Activated CD8-positive, alpha-beta memory T cell treated with anti-CD3 and anti-CD28 coated beads, Interleukin-2, amount 10 ng/mL, durations not matched to agents 7 days and 5 days (primary cell): ENCODE measurements at regions not wholly inside any gene's neighbourhood (a gene's known extent, or its start where the extent isn't known, plus 50 kb on each side); places are given as distances from the start of the nearest gene placed in this dataset.

ENCODE experiments used
- ATAC-seq: fragments of 150-1000 bp; cut with Tn5 transposase; one replicate; pipeline ENCODE4 v1.10.0; 2021; ENCODE audit warnings: moderate library complexity
- CTCF ChIA-PET: fragments of 350-600 bp; sonication (Branson Sonifier 250); formaldehyde crosslinking; loops from one replicate; lab custom pipeline; 2021; ENCODE audit warnings: antibody characterized with exemption; lab: Charles Lee
- DNase-seq: peaks from one replicate; pipeline ENCODE4 v3.0.0-alpha.2; 2020
- H3K27ac Mint-ChIP-seq: one replicate; pipeline ENCODE4 v1.8.0; 2021; ENCODE audit warnings: mild to moderate bottlenecking, mixed read lengths
- H3K27me3 Mint-ChIP-seq: one replicate; pipeline ENCODE4 v1.8.0; 2021; ENCODE audit warnings: mixed read lengths
- H3K36me3 Mint-ChIP-seq: one replicate; pipeline ENCODE4 v1.8.0; 2021; ENCODE audit warnings: mild to moderate bottlenecking, mixed read lengths
- H3K4me1 Mint-ChIP-seq: one replicate; pipeline ENCODE4 v1.8.0; 2021; ENCODE audit warnings: mixed read lengths
- H3K4me3 Mint-ChIP-seq: one replicate; pipeline ENCODE4 v1.8.0; 2021; ENCODE audit warnings: mild to moderate bottlenecking, moderate library complexity, mixed read lengths
- H3K9me3 Mint-ChIP-seq: one replicate; pipeline ENCODE4 v1.8.0; 2022; ENCODE audit warnings: low read depth, mixed read lengths

DNA sequence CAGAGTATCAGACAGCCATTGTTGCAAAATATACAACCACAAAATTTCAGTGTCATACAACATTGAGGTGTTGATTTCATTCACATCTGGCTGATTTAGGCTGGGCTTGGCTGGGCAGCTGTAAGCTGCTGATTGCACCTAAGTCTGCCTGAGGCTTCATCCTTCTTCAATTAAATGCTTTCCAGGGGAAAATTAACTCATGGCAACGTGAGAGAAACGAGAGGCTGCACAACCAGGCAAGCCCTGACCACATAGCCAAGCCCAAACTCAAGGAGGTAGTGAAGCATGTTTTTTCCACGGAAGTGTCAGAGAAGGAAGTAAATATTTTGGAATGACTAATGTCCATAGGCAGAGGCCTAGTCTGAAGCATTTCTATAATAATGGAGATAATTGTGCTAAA, 273.8 kb upstream of the ZC3H12C start:
- Mint-ChIP-seq H3K9me3 (no peaks in the 10 kb centered on the region), H3K27me3 (peaks cover 2% of the 10 kb centered on the region), H3K36me3 (no peaks in the 10 kb centered on the region), H3K27ac (no peak overlapping the region), H3K4me1 (peaks cover 2% of the 10 kb centered on the region), H3K4me3 (no peak overlapping the region)
- CTCF ChIA-PET: no interaction called here
- ATAC-seq (no peak), DNase-seq (no peak)

DNA sequence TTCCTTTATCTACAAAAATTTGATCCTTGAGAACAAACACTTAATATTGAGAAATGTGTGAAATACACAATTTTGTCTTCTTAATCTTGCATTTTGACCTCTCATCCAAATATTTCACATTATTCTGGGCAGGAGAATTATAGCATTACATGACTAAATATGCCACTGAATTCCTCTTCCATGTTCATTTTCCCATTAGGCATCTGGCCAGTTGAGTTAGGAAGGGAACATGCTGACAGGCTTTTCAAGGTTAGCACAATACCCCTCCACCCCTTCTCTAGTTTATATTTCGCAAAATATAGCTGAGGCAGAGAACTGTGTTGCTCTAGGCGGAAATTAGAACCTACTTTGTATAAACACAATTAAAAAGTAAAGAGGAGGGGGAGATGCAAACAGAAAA, 271.7 kb upstream of the ZC3H12C start:
- Mint-ChIP-seq H3K4me3 (no peak overlapping the region), H3K36me3 (no peaks in the 10 kb centered on the region), H3K27me3 (peaks cover 2% of the 10 kb centered on the region), H3K4me1 (peaks cover 2% of the 10 kb centered on the region), H3K9me3 (no peaks in the 10 kb centered on the region), H3K27ac (no peak overlapping the region)
- ATAC-seq (no peak), DNase-seq (no peak)
- CTCF ChIA-PET: no interaction called here

DNA sequence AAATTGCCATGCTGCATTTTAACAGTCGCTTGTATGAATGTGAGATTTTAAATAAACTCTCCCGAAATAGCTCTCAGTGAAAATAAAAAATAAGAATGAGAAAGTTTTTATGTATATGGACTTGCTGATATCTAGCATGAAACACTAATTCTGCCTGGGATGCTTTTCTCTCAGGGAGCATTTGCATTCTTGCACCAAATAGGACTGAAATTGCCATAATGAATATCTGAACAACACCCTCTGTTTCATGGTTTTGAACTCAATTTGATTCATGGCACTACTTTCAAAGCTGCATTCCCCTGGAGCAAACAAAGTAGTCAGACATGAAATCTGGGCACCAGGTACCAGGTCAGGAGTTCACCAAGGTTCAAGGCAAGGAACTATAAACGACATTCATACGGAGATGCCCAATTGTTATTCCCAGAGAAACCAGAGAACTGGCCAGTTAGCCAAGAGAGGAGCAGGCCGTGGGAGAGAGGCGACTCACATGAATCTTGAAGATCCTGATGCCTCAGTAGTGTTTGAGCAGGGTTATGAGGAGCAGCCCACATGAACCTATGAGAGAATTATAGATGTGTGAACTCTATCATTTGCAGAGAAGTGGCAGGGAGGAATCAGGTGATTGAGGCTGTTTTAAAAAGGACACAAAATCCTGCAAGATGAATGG, 270.6 kb upstream of the ZC3H12C start:
- CTCF ChIA-PET: no interaction called here
- H3K27ac Mint-ChIP-seq: no peak overlapping the region
- H3K4me1 Mint-ChIP-seq: peaks cover 2% of the 10 kb centered on the region
- peaks cover 2% of the 10 kb centered on the region for H3K27me3 Mint-ChIP-seq
- no peak for DNase-seq
- no peaks in the 10 kb centered on the region for H3K9me3 Mint-ChIP-seq
- H3K36me3 Mint-ChIP-seq: no peaks in the 10 kb centered on the region
- no peak for ATAC-seq
- H3K4me3 Mint-ChIP-seq: no peak overlapping the region

DNA sequence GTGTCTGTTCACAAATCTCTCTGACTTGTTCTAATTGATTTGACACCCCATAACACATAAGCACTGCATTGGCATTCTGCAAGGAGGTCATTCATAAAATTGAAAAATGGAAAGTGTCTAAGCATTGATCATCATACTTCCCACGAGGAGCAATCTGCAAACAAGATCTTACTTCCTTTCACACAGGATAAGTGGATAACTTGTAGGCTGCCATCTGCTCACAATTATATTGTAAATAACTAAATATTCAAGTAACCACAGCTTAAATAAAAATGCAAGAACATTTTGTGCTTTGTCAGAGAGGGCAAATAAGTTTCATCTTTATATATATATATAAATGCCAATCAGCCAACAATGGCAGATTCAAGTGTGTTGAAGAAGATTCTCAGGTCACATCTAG, 264.8 kb upstream of the ZC3H12C start:
- CTCF ChIA-PET: no interaction called here
- H3K4me3 Mint-ChIP-seq: no peak overlapping the region

DNA sequence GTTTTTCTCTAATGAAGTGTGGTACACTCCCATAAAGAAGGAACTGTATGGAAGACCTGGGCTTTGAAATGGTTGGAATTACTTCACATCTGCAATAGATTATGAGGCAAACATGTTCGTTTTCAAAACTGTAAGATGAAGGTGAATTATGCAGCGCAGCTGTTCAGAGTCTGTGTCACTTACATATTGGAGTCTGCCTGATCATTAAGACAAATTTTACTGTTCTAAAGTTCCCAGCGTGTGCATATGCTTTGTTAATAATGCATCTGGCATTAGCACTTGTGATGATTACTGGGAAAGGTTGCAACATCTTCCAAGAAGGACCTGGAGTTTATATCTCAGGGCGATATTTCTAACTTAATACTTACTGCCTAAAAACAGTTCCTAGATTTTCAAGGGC, 255.2 kb upstream of the ZC3H12C start:
- ATAC-seq: no peak
- no peaks in the 10 kb centered on the region for H3K27me3 Mint-ChIP-seq
- H3K27ac Mint-ChIP-seq: no peak overlapping the region
- H3K4me1 Mint-ChIP-seq: no peaks in the 10 kb centered on the region
- CTCF ChIA-PET: no interaction called here
- no peak for DNase-seq
- H3K9me3 Mint-ChIP-seq: peaks cover 2% of the 10 kb centered on the region
- no peak overlapping the region for H3K4me3 Mint-ChIP-seq
- no peaks in the 10 kb centered on the region for H3K36me3 Mint-ChIP-seq

More for the DNA sequence above, 264.8 kb upstream of the ZC3H12C start:
- no peaks in the 10 kb centered on the region for H3K36me3 Mint-ChIP-seq
- no peaks in the 10 kb centered on the region for H3K4me1 Mint-ChIP-seq
- H3K27ac Mint-ChIP-seq: no peak overlapping the region
- DNase-seq: no peak
- H3K9me3 Mint-ChIP-seq: no peaks in the 10 kb centered on the region
- ATAC-seq: no peak
- no peaks in the 10 kb centered on the region for H3K27me3 Mint-ChIP-seq

DNA sequence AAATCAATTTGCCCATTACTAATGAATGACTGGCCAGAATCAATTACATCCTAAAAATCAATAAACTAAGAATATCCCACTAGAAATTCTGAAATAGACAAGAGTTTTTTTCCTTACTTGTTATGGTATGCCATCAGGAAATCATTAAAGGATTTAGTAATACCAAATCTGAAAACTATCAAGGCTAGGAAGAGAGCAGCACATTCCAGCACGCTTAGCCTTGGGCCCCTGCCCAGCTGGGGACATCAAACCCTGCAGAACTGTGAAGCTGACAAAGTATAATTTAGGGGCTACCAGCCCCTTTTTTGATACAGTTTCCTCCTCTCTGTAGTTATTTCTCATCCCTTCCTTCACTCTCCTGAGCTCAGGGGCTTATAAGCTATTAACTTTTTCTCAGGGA, 247.8 kb upstream of the ZC3H12C start:
- Mint-ChIP-seq H3K27ac (no peak overlapping the region), H3K4me1 (no peaks in the 10 kb centered on the region)

DNA sequence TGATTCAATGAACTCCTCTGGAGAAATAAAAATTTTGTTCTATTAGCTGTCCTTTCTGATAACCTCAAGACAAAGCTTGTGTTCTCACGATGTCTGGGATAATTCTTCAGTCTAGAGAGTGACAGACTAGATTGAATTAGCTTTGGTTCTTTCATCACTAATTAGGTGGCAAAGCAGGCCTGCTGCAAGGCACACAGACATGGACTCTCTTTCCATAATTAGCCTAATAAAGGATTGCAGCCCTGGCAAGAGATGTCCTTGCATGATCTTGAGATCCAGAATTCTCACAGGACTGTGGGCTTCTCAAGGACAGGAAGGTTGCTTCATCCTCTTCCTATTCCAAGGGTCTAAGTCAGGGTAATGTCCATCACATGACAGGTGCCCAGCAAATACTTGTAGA, 245.6 kb upstream of the ZC3H12C start:
- CTCF ChIA-PET: interaction anchor here (0.6 kb wide), 1 partner anchor 404 kb away, joined by 3 read pairs; no protein-coding TSS in a partner anchor
- Mint-ChIP-seq H3K36me3 (no peaks in the 10 kb centered on the region), H3K4me3 (no peak overlapping the region), H3K27ac (no peak overlapping the region), H3K9me3 (no peaks in the 10 kb centered on the region), H3K27me3 (no peaks in the 10 kb centered on the region), H3K4me1 (no peaks in the 10 kb centered on the region)
- DNase-seq (no peak), ATAC-seq (no peak)

More for the DNA sequence above, 247.8 kb upstream of the ZC3H12C start:
- Mint-ChIP-seq H3K4me3 (no peak overlapping the region), H3K36me3 (no peaks in the 10 kb centered on the region), H3K9me3 (no peaks in the 10 kb centered on the region), H3K27me3 (no peaks in the 10 kb centered on the region)
- DNase-seq: no peak
- no peak for ATAC-seq
- CTCF ChIA-PET: no interaction called here

DNA sequence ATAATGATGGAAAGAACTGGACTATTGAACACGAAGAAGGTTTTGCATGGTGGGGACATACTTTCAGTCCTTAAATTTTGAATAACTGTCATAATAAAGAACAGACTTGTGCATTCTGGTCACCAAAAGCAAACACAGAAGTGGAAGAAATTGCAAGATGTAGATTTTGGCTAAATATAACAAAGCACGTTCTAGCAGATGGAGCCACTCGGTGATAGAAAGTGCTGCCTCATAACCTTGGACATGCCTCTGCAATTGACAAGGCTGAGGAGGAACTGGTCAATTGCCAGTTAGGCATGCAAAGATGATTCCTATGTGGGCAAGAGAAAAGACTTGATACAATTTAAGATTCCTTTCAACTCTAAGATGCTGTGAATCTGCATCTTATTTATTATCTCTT, 244.1 kb upstream of the ZC3H12C start:
- H3K27me3 Mint-ChIP-seq: no peaks in the 10 kb centered on the region
- CTCF ChIA-PET: no interaction called here
- H3K4me1 Mint-ChIP-seq: no peaks in the 10 kb centered on the region
- no peaks in the 10 kb centered on the region for H3K9me3 Mint-ChIP-seq
- no peak overlapping the region for H3K4me3 Mint-ChIP-seq
- H3K27ac Mint-ChIP-seq: no peak overlapping the region
- H3K36me3 Mint-ChIP-seq: no peaks in the 10 kb centered on the region
- no peak for ATAC-seq
- no peak for DNase-seq

DNA sequence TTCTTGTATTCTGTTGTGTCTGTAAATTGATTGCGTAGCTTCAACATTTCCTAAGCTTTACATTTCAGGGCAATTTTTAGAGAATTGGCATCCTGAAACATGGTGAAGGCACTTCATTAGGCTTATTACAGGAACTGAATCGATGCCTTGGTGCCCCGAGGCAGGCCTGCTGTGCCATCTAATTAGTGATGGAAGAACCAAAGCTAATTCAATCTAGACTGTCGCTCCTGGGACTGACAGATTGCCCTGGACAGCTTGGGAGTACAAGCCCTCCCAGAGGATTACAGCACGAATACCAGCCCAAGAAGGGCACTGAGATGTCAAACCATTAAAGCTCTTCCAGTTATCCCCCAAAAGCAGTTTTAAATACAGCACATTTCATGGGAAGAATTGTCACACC, 243.2 kb upstream of the ZC3H12C start:
- no peaks in the 10 kb centered on the region for H3K27me3 Mint-ChIP-seq
- H3K4me3 Mint-ChIP-seq: no peak overlapping the region
- DNase-seq (no peak), ATAC-seq (no peak)
- H3K4me1 Mint-ChIP-seq: no peaks in the 10 kb centered on the region
- no peak overlapping the region for H3K27ac Mint-ChIP-seq
- no peaks in the 10 kb centered on the region for H3K9me3 Mint-ChIP-seq
- CTCF ChIA-PET: interaction anchor here (1.1 to 1.9 kb wide), 3 partner anchors 13 to 80 kb away, joined by 3 to 4 read pairs (median 3); no protein-coding TSS in a partner anchor
- no peaks in the 10 kb centered on the region for H3K36me3 Mint-ChIP-seq

DNA sequence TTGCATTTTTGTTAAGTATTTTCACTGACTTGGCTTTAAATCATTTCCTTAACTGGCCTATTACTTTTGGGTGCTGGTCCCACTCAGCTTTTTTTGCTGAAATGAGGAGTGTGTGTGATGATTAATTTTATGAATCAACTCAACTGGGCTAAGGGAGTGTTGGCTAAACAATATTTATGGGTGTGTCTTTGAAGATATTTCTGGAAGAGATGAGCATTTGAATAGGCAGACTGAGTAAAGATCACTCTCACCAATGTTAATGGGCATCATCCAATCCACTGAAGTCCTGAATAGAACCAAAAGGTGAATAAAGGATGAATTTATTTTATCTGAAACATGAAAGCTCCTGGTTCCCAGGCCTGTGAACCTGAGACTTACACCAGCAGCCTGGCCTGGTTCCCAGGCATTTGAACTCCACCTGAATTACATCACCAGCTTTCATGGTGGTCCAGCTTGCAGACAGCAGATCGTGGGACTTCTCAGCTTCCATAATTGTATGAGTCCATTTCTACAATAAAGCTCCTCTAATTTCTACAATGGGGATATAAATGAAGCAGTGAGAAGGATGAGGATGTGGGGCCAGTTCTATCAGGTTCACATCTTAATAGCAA, 241.3 kb upstream of the ZC3H12C start:
- no peaks in the 10 kb centered on the region for H3K36me3 Mint-ChIP-seq
- no peaks in the 10 kb centered on the region for H3K9me3 Mint-ChIP-seq
- H3K4me1 Mint-ChIP-seq: no peaks in the 10 kb centered on the region
- no peak for ATAC-seq
- no peaks in the 10 kb centered on the region for H3K27me3 Mint-ChIP-seq
- no peak overlapping the region for H3K27ac Mint-ChIP-seq
- CTCF ChIA-PET: interaction anchor here (1.9 kb wide), 1 partner anchor 11 kb away, joined by 4 read pairs; no protein-coding TSS in a partner anchor
- DNase-seq: no peak
- H3K4me3 Mint-ChIP-seq: no peak overlapping the region

DNA sequence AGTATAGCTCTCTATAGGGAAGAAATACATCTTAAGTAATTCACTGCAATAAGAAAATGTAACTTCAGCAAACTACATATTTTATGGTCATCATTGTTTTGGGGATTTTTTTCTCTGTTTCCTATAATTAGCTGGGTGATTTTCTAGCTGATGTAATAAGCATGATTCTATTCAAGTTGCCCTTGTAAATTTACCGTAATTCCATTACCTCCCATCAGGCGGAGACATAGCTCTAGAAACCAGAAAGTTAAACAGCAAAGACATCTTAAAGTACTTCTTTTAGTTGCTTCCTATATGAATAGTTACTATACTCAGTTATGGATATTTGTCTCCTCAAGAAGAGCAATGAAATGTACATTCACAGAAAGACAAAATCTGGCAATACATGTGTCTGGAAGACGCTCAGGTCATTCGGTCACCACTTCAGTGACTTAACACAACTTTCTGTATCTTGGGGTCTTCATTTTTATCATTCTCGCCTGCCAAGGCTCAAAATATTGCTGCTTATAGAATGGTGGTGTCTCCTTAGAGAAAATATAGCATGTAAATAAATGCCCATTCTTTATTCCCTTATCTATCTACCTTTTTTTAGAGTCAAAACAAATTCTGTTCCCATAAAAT, 239.9 kb upstream of the ZC3H12C start:
- ATAC-seq: no peak
- no peak overlapping the region for H3K4me3 Mint-ChIP-seq
- H3K36me3 Mint-ChIP-seq: no peaks in the 10 kb centered on the region
- H3K9me3 Mint-ChIP-seq: no peaks in the 10 kb centered on the region
- H3K4me1 Mint-ChIP-seq: no peaks in the 10 kb centered on the region
- no peaks in the 10 kb centered on the region for H3K27me3 Mint-ChIP-seq
- DNase-seq: no peak
- CTCF ChIA-PET: interaction anchor here (0.9 kb wide), 1 partner anchor 86 kb away, joined by 5 read pairs; no protein-coding TSS in a partner anchor
- no peak overlapping the region for H3K27ac Mint-ChIP-seq

DNA sequence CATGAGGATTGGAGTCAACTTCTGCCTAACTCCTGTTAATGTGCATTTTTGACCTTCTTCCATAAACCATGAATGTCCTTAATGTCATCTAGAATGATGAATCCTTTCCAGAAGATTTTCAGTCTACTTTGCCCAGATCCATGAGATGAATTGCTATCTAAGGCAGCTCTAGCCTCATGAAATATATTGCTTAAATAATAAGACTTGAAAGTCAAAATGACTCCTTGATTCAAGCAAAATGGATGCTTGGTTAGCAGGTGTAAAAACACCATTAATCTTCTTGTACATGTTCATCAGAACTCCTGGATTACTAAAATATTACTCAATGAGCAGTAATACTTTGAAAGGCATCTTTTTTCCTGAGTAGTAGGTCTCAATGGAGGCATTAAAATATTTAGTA, 238.5 kb upstream of the ZC3H12C start:
- no peak overlapping the region for H3K27ac Mint-ChIP-seq
- no peak overlapping the region for H3K4me3 Mint-ChIP-seq
- CTCF ChIA-PET: interaction anchor here (0.7 to 1.2 kb wide), 2 partner anchors 84 to 458 kb away, joined by 3 to 4 read pairs; no protein-coding TSS in a partner anchor
- no peaks in the 10 kb centered on the region for H3K9me3 Mint-ChIP-seq
- H3K36me3 Mint-ChIP-seq: no peaks in the 10 kb centered on the region
- no peaks in the 10 kb centered on the region for H3K4me1 Mint-ChIP-seq
- H3K27me3 Mint-ChIP-seq: no peaks in the 10 kb centered on the region
- ATAC-seq: no peak
- no peak for DNase-seq

DNA sequence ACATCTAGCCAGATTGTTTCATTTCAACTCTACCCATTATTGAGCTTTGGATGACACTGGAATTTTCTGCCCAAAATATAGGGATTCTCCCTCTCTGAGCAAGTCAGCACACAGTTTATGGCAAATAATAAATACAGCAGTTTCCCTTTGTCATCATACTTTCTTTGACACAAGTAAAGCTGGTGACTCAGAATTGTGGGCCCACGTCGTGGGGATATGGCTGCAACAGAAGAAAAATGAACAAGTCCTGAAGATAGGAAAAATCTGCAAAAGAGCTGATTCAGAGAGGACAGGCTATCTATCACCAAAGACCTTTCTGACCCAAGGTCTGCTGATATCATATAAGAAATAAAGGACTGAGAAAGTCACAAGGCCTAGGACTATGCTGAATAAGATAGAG, 236.3 kb upstream of the ZC3H12C start:
- Mint-ChIP-seq H3K4me3 (no peak overlapping the region), H3K9me3 (no peaks in the 10 kb centered on the region), H3K27me3 (no peaks in the 10 kb centered on the region), H3K4me1 (no peaks in the 10 kb centered on the region), H3K27ac (no peak overlapping the region), H3K36me3 (no peaks in the 10 kb centered on the region)
- no peak for ATAC-seq
- DNase-seq: no peak
- CTCF ChIA-PET: no interaction called here

DNA sequence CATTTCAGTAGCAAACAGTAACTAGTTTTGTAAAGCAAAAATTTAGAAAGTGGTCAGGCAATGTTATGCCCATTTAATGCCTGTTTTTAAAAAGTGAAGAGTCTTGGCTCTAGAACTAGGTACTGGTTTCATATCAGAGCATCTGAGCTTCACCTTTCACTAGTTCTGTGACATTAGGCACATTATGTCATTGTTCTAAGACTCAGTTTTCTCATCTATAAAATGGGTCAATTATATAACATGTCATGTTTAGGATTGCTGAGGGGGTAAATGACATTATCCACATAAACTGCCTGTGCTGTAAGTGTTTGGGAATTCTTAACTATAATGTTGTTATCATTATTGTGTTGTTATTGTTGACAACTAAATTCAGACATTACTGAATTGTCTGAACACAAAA, 235.6 kb upstream of the ZC3H12C start:
- Mint-ChIP-seq H3K4me1 (no peaks in the 10 kb centered on the region), H3K27ac (no peak overlapping the region), H3K27me3 (no peaks in the 10 kb centered on the region), H3K4me3 (no peak overlapping the region), H3K9me3 (no peaks in the 10 kb centered on the region), H3K36me3 (no peaks in the 10 kb centered on the region)
- no peak for DNase-seq
- CTCF ChIA-PET: no interaction called here
- ATAC-seq: no peak
